ENCODE measurements at regions not wholly inside any gene's neighbourhood (a gene's known extent, or its start where the extent isn't known, plus 50 kb on each side); places are given as distances from the start of the nearest gene placed in this dataset.
"Not testable (repeated sequence)": the region's sequence is repeated elsewhere in the genome, so short reads cannot be mapped to it uniquely, and the experiment has no call there.

GRCh38 chr5:101024299-101024698, 121.2 kb upstream of the ST8SIA4 start:
- no peak for DNase-seq (ENCODE audit: low spot score)
- ATAC-seq (ENCODE audit: insufficient number of reproducible peaks, low FRiP score, low read depth), result no peak
- H3K4me1 ChIP-seq (ENCODE audit: control insufficient read depth in 1 of 2, low read depth in 2 of 2), result no peaks in the 10 kb centered on the region
- H3K36me3 ChIP-seq, result no peaks in the 10 kb centered on the region
- no peaks in the 10 kb centered on the region for H3K27me3 ChIP-seq (replicated peaks; ENCODE audit: insufficient read depth)
- H3K9me3 ChIP-seq, result no peaks in the 10 kb centered on the region
- no peak overlapping the region for H3K4me3 ChIP-seq
- H3K27ac ChIP-seq, result no peak overlapping the region
- no peak for TF ChIP-seq CTCF (IDR thresholded peaks at IDR 0.05)

- no peaks in the 10 kb centered on the region for H3K4me1 ChIP-seq (ENCODE audit: control insufficient read depth in 1 of 2, low read depth in 2 of 2)
- no peak for TF ChIP-seq CTCF (IDR thresholded peaks at IDR 0.05)
- H3K27me3 ChIP-seq (replicated peaks; ENCODE audit: insufficient read depth), result no peaks in the 10 kb centered on the region
- H3K36me3 ChIP-seq, result no peaks in the 10 kb centered on the region
- DNase-seq (ENCODE audit: low spot score) (no peak), ATAC-seq (ENCODE audit: insufficient number of reproducible peaks, low FRiP score, low read depth) (no peak)
- H3K9me3 ChIP-seq, result no peaks in the 10 kb centered on the region
- H3K4me3 ChIP-seq, result no peak overlapping the region
- H3K27ac ChIP-seq, result no peak overlapping the region
Measured at GRCh38 chr5:101018299-101018698, 115.2 kb upstream of the ST8SIA4 start.

- no peak for TF ChIP-seq CTCF (IDR thresholded peaks at IDR 0.05)
- Histone ChIP-seq H3K4me1 (ENCODE audit: control insufficient read depth in 1 of 2, low read depth in 2 of 2) (no peaks in the 10 kb centered on the region), H3K36me3 (no peaks in the 10 kb centered on the region), H3K4me3 (no peak overlapping the region), H3K27me3 (replicated peaks; ENCODE audit: insufficient read depth) (no peaks in the 10 kb centered on the region), H3K9me3 (no peaks in the 10 kb centered on the region), H3K27ac (no peak overlapping the region)
- ATAC-seq (ENCODE audit: insufficient number of reproducible peaks, low FRiP score, low read depth) (no peak), DNase-seq (ENCODE audit: low spot score) (no peak)
Measured at GRCh38 chr5:101012880-101013279, 109.8 kb upstream of the ST8SIA4 start.

GRCh38 chr5:101009758-101010519, 106.9 kb upstream of the ST8SIA4 start:
- no peak overlapping the region for H3K4me3 ChIP-seq
- no peaks in the 10 kb centered on the region for H3K4me1 ChIP-seq (ENCODE audit: control insufficient read depth in 1 of 2, low read depth in 2 of 2)
- no peak for TF ChIP-seq CTCF (IDR thresholded peaks at IDR 0.05)
- DNase-seq (ENCODE audit: low spot score), result no peak
- ATAC-seq (ENCODE audit: insufficient number of reproducible peaks, low FRiP score, low read depth), result no peak
- H3K9me3 ChIP-seq, result no peaks in the 10 kb centered on the region
- no peaks in the 10 kb centered on the region for H3K27me3 ChIP-seq (replicated peaks; ENCODE audit: insufficient read depth)
- H3K27ac ChIP-seq, result no peak overlapping the region
- H3K36me3 ChIP-seq, result no peaks in the 10 kb centered on the region

- no peak for ATAC-seq (ENCODE audit: insufficient number of reproducible peaks, low FRiP score, low read depth)
- Histone ChIP-seq H3K4me1 (ENCODE audit: control insufficient read depth in 1 of 2, low read depth in 2 of 2) (no peaks in the 10 kb centered on the region), H3K4me3 (no peak overlapping the region), H3K27me3 (replicated peaks; ENCODE audit: insufficient read depth) (no peaks in the 10 kb centered on the region), H3K27ac (no peak overlapping the region), H3K9me3 (no peaks in the 10 kb centered on the region), H3K36me3 (no peaks in the 10 kb centered on the region)
- TF ChIP-seq CTCF (IDR thresholded peaks at IDR 0.05), result no peak
- no peak for DNase-seq (ENCODE audit: low spot score)
Measured at GRCh38 chr5:100992354-100992753, 89.3 kb upstream of the ST8SIA4 start.

GRCh38 chr5:100983601-100984000, 80.5 kb upstream of the ST8SIA4 start:
- not testable (repeated sequence) for ATAC-seq (ENCODE audit: insufficient number of reproducible peaks, low FRiP score, low read depth); H3K27ac ChIP-seq; H3K9me3 ChIP-seq; H3K4me1 ChIP-seq (ENCODE audit: control insufficient read depth in 1 of 2, low read depth in 2 of 2); DNase-seq (ENCODE audit: low spot score); H3K36me3 ChIP-seq; H3K4me3 ChIP-seq; H3K27me3 ChIP-seq (replicated peaks; ENCODE audit: insufficient read depth)

All from thoracic aorta (tissue), 2 donors.